WTC11 (cell line): ENCODE measurements at regions not wholly inside any gene's neighbourhood (a gene's known extent, or its start where the extent isn't known, plus 50 kb on each side); places are given as distances from the start of the nearest gene placed in this dataset.

Experiments
- ATAC-seq: fragments of 200-7000 bp; cut with Tn5 transposase; 2 replicates; pipeline ENCODE4 v1.10.0; 2021; ENCODE audit warnings: mild to moderate bottlenecking, moderate library complexity
- CTCF ChIA-PET: fragments of 300-600 bp; sonication (Branson Sonifier 250); formaldehyde crosslinking; loops from one replicate; lab custom pipeline; 2021; ENCODE audit warnings: antibody characterized with exemption; lab: Charles Lee
- POLR2A ChIA-PET: fragments of 350-600 bp; sonication (Branson Sonifier 250); formaldehyde crosslinking; loops from one replicate; lab custom pipeline; 2021; ENCODE audit warnings: antibody characterized with exemption; lab: Charles Lee
- DNase-seq: peaks from one replicate; pipeline ENCODE4 v3.0.0; 2021; ENCODE audit warnings: low spot score
- H3K27ac Mint-ChIP-seq: 2 replicates; pipeline ENCODE4 v1.8.0; 2021; ENCODE audit warnings: mixed read lengths
- H3K27me3 Mint-ChIP-seq: 2 replicates; pipeline ENCODE4 v1.8.0; 2021; ENCODE audit warnings: low read depth, mild to moderate bottlenecking, moderate library complexity, mixed read lengths
- H3K36me3 Mint-ChIP-seq: 2 replicates; pipeline ENCODE4 v1.8.0; 2021; ENCODE audit warnings: mixed read lengths
- H3K4me1 Mint-ChIP-seq: 2 replicates; pipeline ENCODE4 v1.8.0; 2022; ENCODE audit warnings: mixed read lengths
- H3K4me3 Mint-ChIP-seq: 2 replicates; pipeline ENCODE4 v1.8.0; 2021; ENCODE audit warnings: mild to moderate bottlenecking, moderate library complexity, mixed read lengths
- H3K9me3 Mint-ChIP-seq: 2 replicates; pipeline ENCODE4 v1.8.0; 2021; ENCODE audit warnings: mixed read lengths
- AFF4 ChIP-seq: sonication (generic); formaldehyde crosslinking; IDR thresholded peaks from 2 replicates; pipeline ENCODE4 v1.8.1; 2023; ENCODE audit warnings: mild to moderate bottlenecking, missing genetic modification reagents, borderline replicate concordance
- FOXJ3 ChIP-seq: sonication (generic); formaldehyde crosslinking; IDR thresholded peaks from 2 replicates; pipeline ENCODE4 v1.9.0; 2021; ENCODE audit warnings: missing genetic modification reagents, mild to moderate bottlenecking, borderline replicate concordance
- GABPB1 ChIP-seq: sonication (generic); formaldehyde crosslinking; IDR thresholded peaks from 2 replicates; pipeline ENCODE4 v1.8.1; 2023; ENCODE audit warnings: mild to moderate bottlenecking, missing genetic modification reagents
- GRHL2 ChIP-seq: fragments of 250-450 bp; sonication (Bioruptor Pico); IDR thresholded peaks from 2 replicates; pipeline ENCODE4 v1.8.0; 2022; ENCODE audit warnings: mild to moderate bottlenecking, moderate library complexity; ENCODE audit not compliant: insufficient replicate concordance, severe bottlenecking
- GTF2I ChIP-seq: fragments of 250-450 bp; sonication (Bioruptor Pico); conservative IDR thresholded peaks from 2 replicates; pipeline ENCODE4 v1.4.0; 2021; ENCODE audit warnings: mild to moderate bottlenecking
- IRF1 ChIP-seq: sonication (generic); formaldehyde crosslinking; IDR thresholded peaks from 2 replicates; pipeline ENCODE4 v1.8.0; 2023; ENCODE audit warnings: missing genetic modification reagents
- MAX ChIP-seq: sonication (generic); formaldehyde crosslinking; IDR thresholded peaks from 2 replicates; pipeline ENCODE4 v1.8.0; 2022; ENCODE audit warnings: mild to moderate bottlenecking, missing genetic modification reagents
- NR2C2 ChIP-seq: sonication (generic); formaldehyde crosslinking; IDR thresholded peaks from 2 replicates; pipeline ENCODE4 v1.8.0; 2022; ENCODE audit warnings: mild to moderate bottlenecking, missing genetic modification reagents
- NR3C1 ChIP-seq: sonication (generic); formaldehyde crosslinking; conservative IDR thresholded peaks from 2 replicates; pipeline ENCODE4 v1.8.1; 2023; ENCODE audit warnings: low read depth, mild to moderate bottlenecking, missing genetic modification reagents
- OVOL2 ChIP-seq: fragments of 250-450 bp; sonication (Bioruptor Pico); IDR thresholded peaks from 2 replicates; pipeline ENCODE4 v1.9.0; 2021; ENCODE audit warnings: mild to moderate bottlenecking, borderline replicate concordance
- RELA ChIP-seq: sonication (generic); formaldehyde crosslinking; IDR thresholded peaks from 2 replicates; pipeline ENCODE4 v1.8.1; 2022; ENCODE audit warnings: missing genetic modification reagents, mild to moderate bottlenecking, borderline replicate concordance
- RORB ChIP-seq: fragments of 250-450 bp; sonication (Bioruptor Pico); IDR thresholded peaks from 2 replicates; pipeline ENCODE4 v1.9.0; 2021; ENCODE audit warnings: mild to moderate bottlenecking
- SMAD4 ChIP-seq: sonication (generic); formaldehyde crosslinking; IDR thresholded peaks from 2 replicates; pipeline ENCODE4 v1.8.0; 2022; ENCODE audit warnings: mild to moderate bottlenecking, missing genetic modification reagents
- SOX15 ChIP-seq: fragments of 250-450 bp; sonication (Bioruptor Pico); IDR thresholded peaks from 2 replicates; pipeline ENCODE4 v1.9.0; 2021; ENCODE audit warnings: mild to moderate bottlenecking
- ZMAT4 ChIP-seq: fragments of 250-450 bp; sonication (Bioruptor Pico); IDR thresholded peaks from 2 replicates; pipeline ENCODE4 v1.9.0; 2021; ENCODE audit warnings: mild to moderate bottlenecking
- ZNF121 ChIP-seq: sonication (generic); formaldehyde crosslinking; IDR thresholded peaks from 2 replicates; pipeline ENCODE4 v1.8.0; 2023; ENCODE audit warnings: missing genetic modification reagents
- ZNF281 ChIP-seq: sonication (generic); formaldehyde crosslinking; IDR thresholded peaks from 2 replicates; pipeline ENCODE4 v1.8.0; 2023; ENCODE audit warnings: mild to moderate bottlenecking, missing genetic modification reagents
- ZNF416 ChIP-seq: fragments of 250-450 bp; sonication (Bioruptor Pico); IDR thresholded peaks from 2 replicates; pipeline ENCODE4 v1.9.0; 2021; ENCODE audit warnings: mild to moderate bottlenecking, inconsistent platforms
- TF ChIP-seq, protein P1 (sequence below): sonication (generic); formaldehyde crosslinking; IDR thresholded peaks from 2 replicates; pipeline ENCODE4 v1.8.1; 2023; ENCODE audit warnings: mild to moderate bottlenecking, missing genetic modification reagents
- TF ChIP-seq, protein P2 (sequence below): sonication (generic); formaldehyde crosslinking; IDR thresholded peaks from 2 replicates; pipeline ENCODE4 v1.8.0; 2022; ENCODE audit warnings: mild to moderate bottlenecking, missing genetic modification reagents
- TF ChIP-seq, protein P3 (sequence below): sonication (generic); formaldehyde crosslinking; IDR thresholded peaks from 2 replicates; pipeline ENCODE4 v1.8.1; 2023; ENCODE audit warnings: mild to moderate bottlenecking, missing genetic modification reagents
- TF ChIP-seq, protein P4 (sequence below): sonication (generic); formaldehyde crosslinking; IDR thresholded peaks from 2 replicates; pipeline ENCODE4 v1.8.0; 2022; ENCODE audit warnings: missing genetic modification reagents

- TF ChIP-seq, protein P1, sequence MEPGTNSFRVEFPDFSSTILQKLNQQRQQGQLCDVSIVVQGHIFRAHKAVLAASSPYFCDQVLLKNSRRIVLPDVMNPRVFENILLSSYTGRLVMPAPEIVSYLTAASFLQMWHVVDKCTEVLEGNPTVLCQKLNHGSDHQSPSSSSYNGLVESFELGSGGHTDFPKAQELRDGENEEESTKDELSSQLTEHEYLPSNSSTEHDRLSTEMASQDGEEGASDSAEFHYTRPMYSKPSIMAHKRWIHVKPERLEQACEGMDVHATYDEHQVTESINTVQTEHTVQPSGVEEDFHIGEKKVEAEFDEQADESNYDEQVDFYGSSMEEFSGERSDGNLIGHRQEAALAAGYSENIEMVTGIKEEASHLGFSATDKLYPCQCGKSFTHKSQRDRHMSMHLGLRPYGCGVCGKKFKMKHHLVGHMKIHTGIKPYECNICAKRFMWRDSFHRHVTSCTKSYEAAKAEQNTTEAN (CRISPR knock-in tag), result no peak
- TF ChIP-seq GTF2I (CRISPR knock-in tag) (no peak), OVOL2 (CRISPR knock-in tag) (no peak), RORB (no peak), ZNF416 (no peak)
- TF ChIP-seq, protein P2, sequence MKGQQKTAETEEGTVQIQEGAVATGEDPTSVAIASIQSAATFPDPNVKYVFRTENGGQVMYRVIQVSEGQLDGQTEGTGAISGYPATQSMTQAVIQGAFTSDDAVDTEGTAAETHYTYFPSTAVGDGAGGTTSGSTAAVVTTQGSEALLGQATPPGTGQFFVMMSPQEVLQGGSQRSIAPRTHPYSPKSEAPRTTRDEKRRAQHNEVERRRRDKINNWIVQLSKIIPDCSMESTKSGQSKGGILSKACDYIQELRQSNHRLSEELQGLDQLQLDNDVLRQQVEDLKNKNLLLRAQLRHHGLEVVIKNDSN (CRISPR knock-in tag), result no peak
- TF ChIP-seq, all 79 proteins: peak for 0
Observed at GRCh38 chr4:19092797-19093196, 1071.2 kb upstream of the LCORL start (continued).

- Mint-ChIP-seq H3K27ac (no peak overlapping the region), H3K9me3 (peaks cover 12% of the 10 kb centered on the region), H3K4me1 (no peaks in the 10 kb centered on the region), H3K4me3 (no peak overlapping the region), H3K36me3 (no peaks in the 10 kb centered on the region), H3K27me3 (peaks cover 5% of the 10 kb centered on the region; the same call in 1 of the 2 replicates)
- CTCF ChIA-PET, result no interaction called here
- ATAC-seq (no peak), DNase-seq (no peak)
- POLR2A ChIA-PET, result no interaction called here
- TF ChIP-seq ZNF281 (CRISPR knock-in tag) (no peak), NR2C2 (CRISPR knock-in tag) (no peak), RELA (CRISPR knock-in tag) (no peak), SMAD4 (CRISPR knock-in tag) (no peak), AFF4 (no peak), GABPB1 (CRISPR knock-in tag) (no peak), MAX (CRISPR knock-in tag) (no peak), SOX15 (CRISPR knock-in tag) (no peak), ZNF121 (CRISPR knock-in tag) (no peak), GRHL2 (no peak), IRF1 (no peak), ZMAT4 (no peak), NR3C1 (no peak), FOXJ3 (no peak)
- TF ChIP-seq, protein P3, sequence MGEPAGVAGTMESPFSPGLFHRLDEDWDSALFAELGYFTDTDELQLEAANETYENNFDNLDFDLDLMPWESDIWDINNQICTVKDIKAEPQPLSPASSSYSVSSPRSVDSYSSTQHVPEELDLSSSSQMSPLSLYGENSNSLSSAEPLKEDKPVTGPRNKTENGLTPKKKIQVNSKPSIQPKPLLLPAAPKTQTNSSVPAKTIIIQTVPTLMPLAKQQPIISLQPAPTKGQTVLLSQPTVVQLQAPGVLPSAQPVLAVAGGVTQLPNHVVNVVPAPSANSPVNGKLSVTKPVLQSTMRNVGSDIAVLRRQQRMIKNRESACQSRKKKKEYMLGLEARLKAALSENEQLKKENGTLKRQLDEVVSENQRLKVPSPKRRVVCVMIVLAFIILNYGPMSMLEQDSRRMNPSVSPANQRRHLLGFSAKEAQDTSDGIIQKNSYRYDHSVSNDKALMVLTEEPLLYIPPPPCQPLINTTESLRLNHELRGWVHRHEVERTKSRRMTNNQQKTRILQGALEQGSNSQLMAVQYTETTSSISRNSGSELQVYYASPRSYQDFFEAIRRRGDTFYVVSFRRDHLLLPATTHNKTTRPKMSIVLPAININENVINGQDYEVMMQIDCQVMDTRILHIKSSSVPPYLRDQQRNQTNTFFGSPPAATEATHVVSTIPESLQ, result no peak
- TF ChIP-seq, protein P4, sequence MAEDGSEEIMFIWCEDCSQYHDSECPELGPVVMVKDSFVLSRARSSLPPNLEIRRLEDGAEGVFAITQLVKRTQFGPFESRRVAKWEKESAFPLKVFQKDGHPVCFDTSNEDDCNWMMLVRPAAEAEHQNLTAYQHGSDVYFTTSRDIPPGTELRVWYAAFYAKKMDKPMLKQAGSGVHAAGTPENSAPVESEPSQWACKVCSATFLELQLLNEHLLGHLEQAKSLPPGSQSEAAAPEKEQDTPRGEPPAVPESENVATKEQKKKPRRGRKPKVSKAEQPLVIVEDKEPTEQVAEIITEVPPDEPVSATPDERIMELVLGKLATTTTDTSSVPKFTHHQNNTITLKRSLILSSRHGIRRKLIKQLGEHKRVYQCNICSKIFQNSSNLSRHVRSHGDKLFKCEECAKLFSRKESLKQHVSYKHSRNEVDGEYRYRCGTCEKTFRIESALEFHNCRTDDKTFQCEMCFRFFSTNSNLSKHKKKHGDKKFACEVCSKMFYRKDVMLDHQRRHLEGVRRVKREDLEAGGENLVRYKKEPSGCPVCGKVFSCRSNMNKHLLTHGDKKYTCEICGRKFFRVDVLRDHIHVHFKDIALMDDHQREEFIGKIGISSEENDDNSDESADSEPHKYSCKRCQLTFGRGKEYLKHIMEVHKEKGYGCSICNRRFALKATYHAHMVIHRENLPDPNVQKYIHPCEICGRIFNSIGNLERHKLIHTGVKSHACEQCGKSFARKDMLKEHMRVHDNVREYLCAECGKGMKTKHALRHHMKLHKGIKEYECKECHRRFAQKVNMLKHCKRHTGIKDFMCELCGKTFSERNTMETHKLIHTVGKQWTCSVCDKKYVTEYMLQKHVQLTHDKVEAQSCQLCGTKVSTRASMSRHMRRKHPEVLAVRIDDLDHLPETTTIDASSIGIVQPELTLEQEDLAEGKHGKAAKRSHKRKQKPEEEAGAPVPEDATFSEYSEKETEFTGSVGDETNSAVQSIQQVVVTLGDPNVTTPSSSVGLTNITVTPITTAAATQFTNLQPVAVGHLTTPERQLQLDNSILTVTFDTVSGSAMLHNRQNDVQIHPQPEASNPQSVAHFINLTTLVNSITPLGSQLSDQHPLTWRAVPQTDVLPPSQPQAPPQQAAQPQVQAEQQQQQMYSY, result no peak
Observed at GRCh38 chr4:19074036-19074435, 1052.5 kb upstream of the LCORL start.
